H1 (cell line): ENCODE measurements at regions not wholly inside any gene's neighbourhood (a gene's known extent, or its start where the extent isn't known, plus 50 kb on each side); places are given as distances from the start of the nearest gene placed in this dataset.

Source experiments
- CEBPB ChIP-seq: IDR thresholded peaks from 2 replicates; pipeline ENCODE4 v1.6.1; 2012; ENCODE audit warnings: low read depth, low read length
- SP2 ChIP-seq: IDR thresholded peaks from 2 replicates; pipeline ENCODE4 v1.6.1; 2012; ENCODE audit warnings: mild to moderate bottlenecking, low read length, inconsistent platforms
- SRF ChIP-seq: IDR thresholded peaks from 2 replicates; pipeline ENCODE4 v1.6.1; 2011; ENCODE audit warnings: mild to moderate bottlenecking, low read depth, low read length, moderate library complexity
- TF ChIP-seq, protein P1 (sequence below): fragments of 300-600 bp; sonication (generic); IDR thresholded peaks from 2 replicates; pipeline ENCODE4 v1.7.1; 2012; ENCODE audit warnings: low read length, moderate library complexity, mild to moderate bottlenecking, inconsistent platforms; ENCODE audit not compliant: insufficient replicate concordance

DNA sequence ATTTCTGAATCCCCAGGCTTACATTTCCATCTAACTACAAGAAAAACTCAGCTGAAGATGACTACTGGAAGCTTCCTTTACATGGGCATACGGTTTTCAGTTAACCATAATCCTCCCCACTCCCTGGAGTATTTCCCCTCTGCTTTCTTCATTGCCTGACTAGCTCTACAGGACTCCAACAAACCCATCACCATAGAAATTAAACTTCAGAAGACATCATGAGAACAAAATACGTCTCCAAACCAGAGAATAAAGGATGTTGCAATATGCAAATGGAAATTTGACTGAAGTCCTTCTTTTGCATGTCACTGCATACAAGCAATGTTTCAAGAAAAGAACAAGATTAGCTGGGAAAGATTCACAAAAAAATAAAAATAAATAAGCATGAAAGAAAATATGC lies 170.2 kb upstream of the PCDH18 start (continued):
- TF ChIP-seq, protein P1, sequence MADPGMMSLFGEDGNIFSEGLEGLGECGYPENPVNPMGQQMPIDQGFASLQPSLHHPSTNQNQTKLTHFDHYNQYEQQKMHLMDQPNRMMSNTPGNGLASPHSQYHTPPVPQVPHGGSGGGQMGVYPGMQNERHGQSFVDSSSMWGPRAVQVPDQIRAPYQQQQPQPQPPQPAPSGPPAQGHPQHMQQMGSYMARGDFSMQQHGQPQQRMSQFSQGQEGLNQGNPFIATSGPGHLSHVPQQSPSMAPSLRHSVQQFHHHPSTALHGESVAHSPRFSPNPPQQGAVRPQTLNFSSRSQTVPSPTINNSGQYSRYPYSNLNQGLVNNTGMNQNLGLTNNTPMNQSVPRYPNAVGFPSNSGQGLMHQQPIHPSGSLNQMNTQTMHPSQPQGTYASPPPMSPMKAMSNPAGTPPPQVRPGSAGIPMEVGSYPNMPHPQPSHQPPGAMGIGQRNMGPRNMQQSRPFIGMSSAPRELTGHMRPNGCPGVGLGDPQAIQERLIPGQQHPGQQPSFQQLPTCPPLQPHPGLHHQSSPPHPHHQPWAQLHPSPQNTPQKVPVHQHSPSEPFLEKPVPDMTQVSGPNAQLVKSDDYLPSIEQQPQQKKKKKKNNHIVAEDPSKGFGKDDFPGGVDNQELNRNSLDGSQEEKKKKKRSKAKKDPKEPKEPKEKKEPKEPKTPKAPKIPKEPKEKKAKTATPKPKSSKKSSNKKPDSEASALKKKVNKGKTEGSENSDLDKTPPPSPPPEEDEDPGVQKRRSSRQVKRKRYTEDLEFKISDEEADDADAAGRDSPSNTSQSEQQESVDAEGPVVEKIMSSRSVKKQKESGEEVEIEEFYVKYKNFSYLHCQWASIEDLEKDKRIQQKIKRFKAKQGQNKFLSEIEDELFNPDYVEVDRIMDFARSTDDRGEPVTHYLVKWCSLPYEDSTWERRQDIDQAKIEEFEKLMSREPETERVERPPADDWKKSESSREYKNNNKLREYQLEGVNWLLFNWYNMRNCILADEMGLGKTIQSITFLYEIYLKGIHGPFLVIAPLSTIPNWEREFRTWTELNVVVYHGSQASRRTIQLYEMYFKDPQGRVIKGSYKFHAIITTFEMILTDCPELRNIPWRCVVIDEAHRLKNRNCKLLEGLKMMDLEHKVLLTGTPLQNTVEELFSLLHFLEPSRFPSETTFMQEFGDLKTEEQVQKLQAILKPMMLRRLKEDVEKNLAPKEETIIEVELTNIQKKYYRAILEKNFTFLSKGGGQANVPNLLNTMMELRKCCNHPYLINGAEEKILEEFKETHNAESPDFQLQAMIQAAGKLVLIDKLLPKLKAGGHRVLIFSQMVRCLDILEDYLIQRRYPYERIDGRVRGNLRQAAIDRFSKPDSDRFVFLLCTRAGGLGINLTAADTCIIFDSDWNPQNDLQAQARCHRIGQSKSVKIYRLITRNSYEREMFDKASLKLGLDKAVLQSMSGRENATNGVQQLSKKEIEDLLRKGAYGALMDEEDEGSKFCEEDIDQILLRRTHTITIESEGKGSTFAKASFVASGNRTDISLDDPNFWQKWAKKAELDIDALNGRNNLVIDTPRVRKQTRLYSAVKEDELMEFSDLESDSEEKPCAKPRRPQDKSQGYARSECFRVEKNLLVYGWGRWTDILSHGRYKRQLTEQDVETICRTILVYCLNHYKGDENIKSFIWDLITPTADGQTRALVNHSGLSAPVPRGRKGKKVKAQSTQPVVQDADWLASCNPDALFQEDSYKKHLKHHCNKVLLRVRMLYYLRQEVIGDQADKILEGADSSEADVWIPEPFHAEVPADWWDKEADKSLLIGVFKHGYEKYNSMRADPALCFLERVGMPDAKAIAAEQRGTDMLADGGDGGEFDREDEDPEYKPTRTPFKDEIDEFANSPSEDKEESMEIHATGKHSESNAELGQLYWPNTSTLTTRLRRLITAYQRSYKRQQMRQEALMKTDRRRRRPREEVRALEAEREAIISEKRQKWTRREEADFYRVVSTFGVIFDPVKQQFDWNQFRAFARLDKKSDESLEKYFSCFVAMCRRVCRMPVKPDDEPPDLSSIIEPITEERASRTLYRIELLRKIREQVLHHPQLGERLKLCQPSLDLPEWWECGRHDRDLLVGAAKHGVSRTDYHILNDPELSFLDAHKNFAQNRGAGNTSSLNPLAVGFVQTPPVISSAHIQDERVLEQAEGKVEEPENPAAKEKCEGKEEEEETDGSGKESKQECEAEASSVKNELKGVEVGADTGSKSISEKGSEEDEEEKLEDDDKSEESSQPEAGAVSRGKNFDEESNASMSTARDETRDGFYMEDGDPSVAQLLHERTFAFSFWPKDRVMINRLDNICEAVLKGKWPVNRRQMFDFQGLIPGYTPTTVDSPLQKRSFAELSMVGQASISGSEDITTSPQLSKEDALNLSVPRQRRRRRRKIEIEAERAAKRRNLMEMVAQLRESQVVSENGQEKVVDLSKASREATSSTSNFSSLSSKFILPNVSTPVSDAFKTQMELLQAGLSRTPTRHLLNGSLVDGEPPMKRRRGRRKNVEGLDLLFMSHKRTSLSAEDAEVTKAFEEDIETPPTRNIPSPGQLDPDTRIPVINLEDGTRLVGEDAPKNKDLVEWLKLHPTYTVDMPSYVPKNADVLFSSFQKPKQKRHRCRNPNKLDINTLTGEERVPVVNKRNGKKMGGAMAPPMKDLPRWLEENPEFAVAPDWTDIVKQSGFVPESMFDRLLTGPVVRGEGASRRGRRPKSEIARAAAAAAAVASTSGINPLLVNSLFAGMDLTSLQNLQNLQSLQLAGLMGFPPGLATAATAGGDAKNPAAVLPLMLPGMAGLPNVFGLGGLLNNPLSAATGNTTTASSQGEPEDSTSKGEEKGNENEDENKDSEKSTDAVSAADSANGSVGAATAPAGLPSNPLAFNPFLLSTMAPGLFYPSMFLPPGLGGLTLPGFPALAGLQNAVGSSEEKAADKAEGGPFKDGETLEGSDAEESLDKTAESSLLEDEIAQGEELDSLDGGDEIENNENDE, result no peak
- TF ChIP-seq SP2 (no peak), SRF (no peak), CEBPB (0 out of 2 replicates have a peak, but pooled peaks have one; percentile 7)
